ENCODE measurements at regions not wholly inside any gene's neighbourhood (a gene's known extent, or its start where the extent isn't known, plus 50 kb on each side); places are given as distances from the start of the nearest gene placed in this dataset.

GRCh38 chr6:125513978-125514377 lies 212.2 kb upstream of the HDDC2 start (continued):
- no peak for TF ChIP-seq CBX8 (IDR thresholded peaks at IDR 0.05; ENCODE audit: borderline replicate concordance, low read depth, low read length)
- no peak for TF ChIP-seq BACH1 (IDR thresholded peaks at IDR 0.05; ENCODE audit: low read length)
- no peak for TF ChIP-seq CEBPB (IDR thresholded peaks at IDR 0.05; ENCODE audit: low read depth, low read length)
- no peak for TF ChIP-seq CTBP2 (IDR thresholded peaks at IDR 0.05; ENCODE audit: borderline replicate concordance, insufficient read depth, insufficient read length, low read length)
- TF ChIP-seq, protein P1, sequence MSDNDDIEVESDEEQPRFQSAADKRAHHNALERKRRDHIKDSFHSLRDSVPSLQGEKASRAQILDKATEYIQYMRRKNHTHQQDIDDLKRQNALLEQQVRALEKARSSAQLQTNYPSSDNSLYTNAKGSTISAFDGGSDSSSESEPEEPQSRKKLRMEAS (IDR thresholded peaks at IDR 0.05) = no peak

Measured in H1 (cell line).